GM12874 (cell line): ENCODE measurements at regions not wholly inside any gene's neighbourhood (a gene's known extent, or its start where the extent isn't known, plus 50 kb on each side); places are given as distances from the start of the nearest gene placed in this dataset.

Experiments used
- TF ChIP-seq, protein P1 (sequence below): IDR thresholded peaks from 2 replicates; pipeline ENCODE4 v1.5.1; 2011; ENCODE audit warnings: low read depth, mild to moderate bottlenecking, control low read depth, low read length, moderate library complexity; ENCODE audit not compliant: insufficient read depth

DNA sequence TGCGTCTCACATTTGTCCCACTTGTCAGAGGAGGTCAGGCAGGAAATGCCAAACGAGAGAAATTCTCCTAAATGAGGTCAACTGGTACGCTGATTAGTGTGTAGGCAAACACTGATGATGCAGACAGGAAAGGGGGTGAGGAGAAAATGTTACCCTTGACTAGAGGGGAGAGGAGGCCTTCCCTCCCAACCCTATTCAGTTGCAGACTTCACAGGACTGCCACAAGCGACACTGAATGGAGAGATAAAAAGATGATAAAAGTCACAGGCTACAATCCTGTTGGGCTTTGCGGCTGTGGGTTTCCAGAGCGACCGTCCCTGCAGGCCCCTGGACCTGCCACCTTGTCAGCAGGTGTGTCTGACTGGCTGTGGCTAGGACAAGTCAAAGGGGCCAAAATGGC is 569.4 kb downstream of the CDH26 start:
- TF ChIP-seq, protein P1, sequence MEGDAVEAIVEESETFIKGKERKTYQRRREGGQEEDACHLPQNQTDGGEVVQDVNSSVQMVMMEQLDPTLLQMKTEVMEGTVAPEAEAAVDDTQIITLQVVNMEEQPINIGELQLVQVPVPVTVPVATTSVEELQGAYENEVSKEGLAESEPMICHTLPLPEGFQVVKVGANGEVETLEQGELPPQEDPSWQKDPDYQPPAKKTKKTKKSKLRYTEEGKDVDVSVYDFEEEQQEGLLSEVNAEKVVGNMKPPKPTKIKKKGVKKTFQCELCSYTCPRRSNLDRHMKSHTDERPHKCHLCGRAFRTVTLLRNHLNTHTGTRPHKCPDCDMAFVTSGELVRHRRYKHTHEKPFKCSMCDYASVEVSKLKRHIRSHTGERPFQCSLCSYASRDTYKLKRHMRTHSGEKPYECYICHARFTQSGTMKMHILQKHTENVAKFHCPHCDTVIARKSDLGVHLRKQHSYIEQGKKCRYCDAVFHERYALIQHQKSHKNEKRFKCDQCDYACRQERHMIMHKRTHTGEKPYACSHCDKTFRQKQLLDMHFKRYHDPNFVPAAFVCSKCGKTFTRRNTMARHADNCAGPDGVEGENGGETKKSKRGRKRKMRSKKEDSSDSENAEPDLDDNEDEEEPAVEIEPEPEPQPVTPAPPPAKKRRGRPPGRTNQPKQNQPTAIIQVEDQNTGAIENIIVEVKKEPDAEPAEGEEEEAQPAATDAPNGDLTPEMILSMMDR, result no peak

DNA sequence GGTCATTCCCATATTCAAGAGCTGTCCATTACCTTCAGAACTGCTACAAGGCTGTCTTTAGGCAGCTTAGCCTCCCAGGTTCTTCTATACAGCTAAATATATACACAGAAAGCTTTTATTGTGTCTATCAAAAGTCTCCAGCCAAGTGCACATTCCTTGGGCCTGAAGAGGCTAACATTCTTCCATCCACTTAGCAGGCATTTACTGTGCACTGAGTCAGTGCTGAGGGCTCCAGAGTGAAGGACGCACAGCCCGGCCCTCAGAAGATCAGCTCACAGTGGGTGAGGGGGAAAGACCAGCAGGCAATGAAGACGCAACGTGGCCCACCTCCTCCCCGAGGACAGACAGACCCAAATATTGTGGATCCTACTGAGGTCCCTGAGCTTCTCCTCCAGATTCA is 569.9 kb downstream of the CDH26 start:
- TF ChIP-seq, protein P1, result no peak

DNA sequence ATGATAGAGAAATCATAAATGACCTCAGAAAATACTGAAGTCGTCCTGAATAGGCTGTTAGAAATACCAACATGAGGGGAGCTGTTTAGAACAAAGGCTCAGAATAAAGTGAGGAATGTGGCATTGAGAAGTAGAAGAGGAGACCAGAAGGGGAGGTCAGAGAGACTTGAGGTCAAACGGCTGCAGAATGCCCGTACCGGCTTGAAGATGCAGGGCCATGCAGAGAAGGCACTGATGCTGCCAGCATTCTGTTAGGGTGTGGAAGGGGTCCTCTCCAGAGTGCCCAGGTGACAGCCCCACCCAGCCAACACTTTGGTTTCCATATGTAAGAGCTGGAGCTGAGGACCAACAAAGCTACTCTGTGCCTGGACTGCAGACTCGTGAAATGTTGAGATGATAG is 570.9 kb downstream of the CDH26 start:
- TF ChIP-seq, protein P1, result no peak

DNA sequence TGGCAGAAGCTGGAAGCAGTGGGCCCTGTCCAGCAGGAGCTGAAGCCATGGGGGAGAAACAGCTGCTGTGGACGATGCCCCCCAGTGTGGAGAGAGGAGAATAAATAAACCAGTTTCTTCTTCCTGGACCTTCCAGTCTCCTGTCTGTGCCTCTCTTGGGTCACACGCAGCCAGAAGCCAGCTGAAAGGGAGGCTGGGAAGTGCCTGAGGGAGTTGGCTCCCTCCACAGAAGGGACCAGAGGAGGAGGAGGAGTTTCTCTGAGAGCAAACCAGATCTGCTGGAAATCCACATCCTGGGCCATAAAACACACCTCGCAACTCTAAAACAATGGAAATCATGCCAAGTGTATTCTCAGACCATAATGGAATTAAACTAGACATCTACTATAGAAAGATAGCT is 577.0 kb downstream of the CDH26 start:
- TF ChIP-seq, protein P1, result no peak

DNA sequence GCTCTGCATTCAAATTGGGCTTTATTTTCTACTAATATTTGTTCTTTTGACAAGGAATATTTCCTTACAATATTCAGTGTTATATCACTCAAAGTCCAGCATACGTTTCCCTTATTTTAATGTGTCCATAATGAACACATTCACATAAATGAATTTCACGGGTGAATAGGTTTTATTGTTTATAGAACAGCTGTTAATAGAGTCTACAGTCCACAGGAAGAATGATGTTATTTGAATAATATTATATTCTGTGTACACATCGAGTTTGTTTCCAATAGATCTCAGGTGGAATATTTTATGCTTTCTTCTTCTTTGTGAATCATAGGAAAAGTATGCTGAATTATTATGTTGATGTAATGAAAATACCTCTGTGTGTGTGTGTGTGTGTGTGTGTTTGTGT is 582.4 kb downstream of the CDH26 start:
- TF ChIP-seq, protein P1, result no peak

DNA sequence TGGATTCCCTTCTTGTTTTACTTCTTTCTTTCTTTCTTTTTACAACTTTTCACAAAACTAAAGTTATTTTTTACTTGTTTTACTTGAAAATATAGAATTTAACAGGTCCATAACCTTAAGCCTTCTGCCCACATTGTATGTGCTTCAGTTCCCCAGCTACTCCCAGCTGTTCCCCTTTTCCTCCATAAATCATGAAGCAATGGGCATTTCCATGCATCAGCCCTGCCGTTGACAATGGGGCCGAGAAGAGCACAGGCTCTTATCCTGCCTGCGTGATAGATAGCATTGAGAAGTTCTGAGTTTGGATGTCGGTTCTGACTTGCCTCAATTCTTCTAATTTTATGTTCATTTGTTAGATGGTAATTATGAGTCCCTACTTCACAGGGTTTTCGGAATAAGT is 583.8 kb downstream of the CDH26 start:
- TF ChIP-seq, protein P1, result no peak

DNA sequence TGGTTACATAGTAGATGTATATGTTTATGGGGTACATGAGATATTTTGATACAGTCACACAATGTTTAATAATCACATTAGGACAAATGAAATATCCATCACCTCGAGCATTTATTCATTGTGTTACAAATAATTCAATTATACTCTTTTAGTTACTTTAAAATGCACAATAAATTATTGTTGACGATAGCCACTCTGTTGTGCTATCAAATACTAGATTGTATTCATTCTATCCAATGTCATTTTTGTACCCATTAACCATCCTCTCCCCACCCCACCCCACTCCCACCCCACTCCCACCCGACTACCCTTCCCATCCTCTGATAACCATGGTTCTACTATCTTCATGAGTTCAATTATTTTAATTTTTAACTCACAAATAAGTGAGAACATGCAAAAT is 585.4 kb downstream of the CDH26 start:
- TF ChIP-seq, protein P1, result no peak

DNA sequence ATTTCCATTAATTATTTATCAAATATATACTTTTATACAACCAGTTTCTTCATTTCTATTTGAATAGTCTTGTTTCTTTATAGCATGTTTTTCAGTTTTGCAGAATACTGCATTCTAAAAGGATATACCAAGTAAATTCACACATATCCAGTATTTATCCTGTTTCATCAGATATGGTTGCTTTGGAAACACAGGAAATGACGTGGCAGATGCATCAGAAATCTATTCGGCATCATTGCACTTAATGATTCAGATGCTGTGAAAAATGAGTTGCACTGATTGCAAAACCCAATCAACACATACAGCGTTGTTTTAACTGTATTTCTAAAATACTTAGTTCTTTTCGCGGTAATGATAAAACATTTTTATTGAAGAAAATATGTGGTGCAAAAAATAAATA is 594.9 kb downstream of the CDH26 start:
- TF ChIP-seq, protein P1, result no peak
